Adrenal gland (tissue), 5 donors: ENCODE measurements at regions not wholly inside any gene's neighbourhood (a gene's known extent, or its start where the extent isn't known, plus 50 kb on each side); places are given as distances from the start of the nearest gene placed in this dataset.

Experiments
- CTCF ChIP-seq, 6 experiments: fragments of 450-650 bp in 4 of 6; fragments of 200-600 bp in 2 of 6; sonication (generic) in 1 of 6; IDR thresholded peaks; 1 replicate in 5 of 6; 2 replicates in 1 of 6; pipeline versions ENCODE4 v1.5.1 to v1.8.0; 2016 to 2021; ENCODE audit warnings: antibody characterized with exemption in 6 of 6, mild to moderate bottlenecking in 2 of 6, moderate library complexity in 1 of 6
- POLR2A ChIP-seq, 2 donors: fragments of 450-650 bp; IDR thresholded peaks; one replicate each; pipeline ENCODE4 v1.6.1; 2017; ENCODE audit warnings: antibody characterized with exemption in 2 of 2, mild to moderate bottlenecking in 2 of 2, moderate library complexity in 1 of 2
- donor health status: DM: no; HTN: no; CAD: no.

- TF ChIP-seq CTCF (IDR thresholded peaks at IDR 0.05), result no peak
- no peak for TF ChIP-seq POLR2A (IDR thresholded peaks at IDR 0.05)
Observed at GRCh38 chr21:16533692-16534407, 804.1 kb downstream of the USP25 start.
